Mucosa of descending colon (tissue), 3 donors: ENCODE measurements at regions not wholly inside any gene's neighbourhood (a gene's known extent, or its start where the extent isn't known, plus 50 kb on each side); places are given as distances from the start of the nearest gene placed in this dataset.

Experiments used
- ATAC-seq: fragments of 200-7000 bp; cut with Tn5 transposase; one replicate; pipeline ENCODE4 v1.9.1; 2020; ENCODE audit warnings: mild to moderate bottlenecking, moderate library complexity
- DNase-seq, 3 donors: peaks; one replicate each; pipeline ENCODE4 v3.0.0-alpha.2; 2020
- H3K36me3 ChIP-seq: fragments of 200-600 bp; one replicate; pipeline ENCODE4 v1.8.0; 2021; ENCODE audit warnings: low read depth, mild to moderate bottlenecking
- H3K4me1 ChIP-seq: fragments of 200-600 bp; one replicate; pipeline ENCODE4 v1.8.0; 2021; ENCODE audit warnings: low read depth, mild to moderate bottlenecking
- H3K4me3 ChIP-seq: fragments of 200-600 bp; one replicate; pipeline ENCODE4 v1.8.0; 2021; ENCODE audit warnings: mild to moderate bottlenecking
- H3K9me3 ChIP-seq: fragments of 200-600 bp; one replicate; pipeline ENCODE4 v1.8.0; 2021; ENCODE audit warnings: mild to moderate bottlenecking
- intact Hi-C, 2 donors: fragments of 100-400 bp; cut with DNase I in 1 of 2; cut with micrococcal nuclease in 1 of 2; formaldehyde crosslinking; loops; one replicate each; pipeline versions ENCODE4 v1.11.0 to v1.11.1; 2022; cut with DNase I, micrococcal nuclease
- TF ChIP-seq, protein P1 (sequence below): fragments of 200-600 bp; IDR thresholded peaks from one replicate; pipeline ENCODE4 v1.8.0; 2022; ENCODE audit warnings: antibody characterized with exemption, mild to moderate bottlenecking
- donor health status: DM: no; HTN: no; CAD: no; lungs with moderate emphysema.
- donor health status: DM: no; HTN: no; CAD: no.
- donor health status: DM: no; HTN: yes; CAD: no.

DNA sequence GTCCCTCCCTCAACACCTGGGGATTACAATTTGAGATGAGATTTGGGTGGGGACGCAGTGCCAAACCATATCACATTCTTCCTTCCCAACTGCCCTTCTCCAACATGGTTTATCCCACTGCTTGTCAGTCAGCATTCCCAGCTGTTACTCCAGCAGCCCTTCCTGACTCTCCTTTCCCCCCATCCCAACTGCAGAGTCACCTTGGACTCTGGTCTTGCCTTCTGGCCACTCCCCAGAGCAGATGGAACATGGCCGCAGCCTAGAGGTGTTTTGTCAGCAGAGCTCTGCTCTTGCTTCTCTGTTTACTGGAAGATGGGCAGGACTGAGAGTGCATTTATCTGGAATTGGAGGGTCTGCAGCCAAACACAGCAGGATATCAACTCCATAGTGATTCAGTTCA lies 51.2 kb upstream of the MEX3C start:
- TF ChIP-seq, protein P1, sequence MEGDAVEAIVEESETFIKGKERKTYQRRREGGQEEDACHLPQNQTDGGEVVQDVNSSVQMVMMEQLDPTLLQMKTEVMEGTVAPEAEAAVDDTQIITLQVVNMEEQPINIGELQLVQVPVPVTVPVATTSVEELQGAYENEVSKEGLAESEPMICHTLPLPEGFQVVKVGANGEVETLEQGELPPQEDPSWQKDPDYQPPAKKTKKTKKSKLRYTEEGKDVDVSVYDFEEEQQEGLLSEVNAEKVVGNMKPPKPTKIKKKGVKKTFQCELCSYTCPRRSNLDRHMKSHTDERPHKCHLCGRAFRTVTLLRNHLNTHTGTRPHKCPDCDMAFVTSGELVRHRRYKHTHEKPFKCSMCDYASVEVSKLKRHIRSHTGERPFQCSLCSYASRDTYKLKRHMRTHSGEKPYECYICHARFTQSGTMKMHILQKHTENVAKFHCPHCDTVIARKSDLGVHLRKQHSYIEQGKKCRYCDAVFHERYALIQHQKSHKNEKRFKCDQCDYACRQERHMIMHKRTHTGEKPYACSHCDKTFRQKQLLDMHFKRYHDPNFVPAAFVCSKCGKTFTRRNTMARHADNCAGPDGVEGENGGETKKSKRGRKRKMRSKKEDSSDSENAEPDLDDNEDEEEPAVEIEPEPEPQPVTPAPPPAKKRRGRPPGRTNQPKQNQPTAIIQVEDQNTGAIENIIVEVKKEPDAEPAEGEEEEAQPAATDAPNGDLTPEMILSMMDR: no peak
- ATAC-seq (no peak), DNase-seq (no peak)
- Histone ChIP-seq H3K9me3 (no peaks in the 10 kb centered on the region), H3K4me3 (no peak overlapping the region), H3K4me1 (no peaks in the 10 kb centered on the region), H3K36me3 (no peaks in the 10 kb centered on the region)
- intact Hi-C loops: no loop called here

DNA sequence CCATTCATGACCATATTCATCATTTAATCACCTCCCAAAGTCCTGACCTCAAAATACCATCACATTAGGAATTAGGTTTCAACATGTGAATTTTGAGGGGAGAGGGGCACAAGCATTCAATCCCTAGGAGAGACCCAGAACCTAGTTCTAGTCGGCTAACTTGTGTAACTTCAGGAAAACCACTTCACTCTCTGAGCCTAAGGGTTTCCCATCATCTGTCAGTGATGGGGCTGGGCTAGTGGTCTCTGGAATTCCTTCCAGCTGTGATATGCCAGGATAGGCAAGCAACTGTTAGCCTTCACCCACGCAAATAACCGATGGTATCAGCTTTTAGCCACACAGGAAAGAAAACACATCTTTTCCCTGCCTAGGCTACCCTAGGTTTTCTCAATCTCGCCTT lies 52.5 kb upstream of the MEX3C start:
- ATAC-seq (no peak), DNase-seq (no peak)
- no peak overlapping the region for H3K4me3 ChIP-seq
- intact Hi-C loops: no loop called here
- H3K4me1 ChIP-seq: no peaks in the 10 kb centered on the region
- TF ChIP-seq, protein P1: no peak
- no peaks in the 10 kb centered on the region for H3K9me3 ChIP-seq
- no peaks in the 10 kb centered on the region for H3K36me3 ChIP-seq

DNA sequence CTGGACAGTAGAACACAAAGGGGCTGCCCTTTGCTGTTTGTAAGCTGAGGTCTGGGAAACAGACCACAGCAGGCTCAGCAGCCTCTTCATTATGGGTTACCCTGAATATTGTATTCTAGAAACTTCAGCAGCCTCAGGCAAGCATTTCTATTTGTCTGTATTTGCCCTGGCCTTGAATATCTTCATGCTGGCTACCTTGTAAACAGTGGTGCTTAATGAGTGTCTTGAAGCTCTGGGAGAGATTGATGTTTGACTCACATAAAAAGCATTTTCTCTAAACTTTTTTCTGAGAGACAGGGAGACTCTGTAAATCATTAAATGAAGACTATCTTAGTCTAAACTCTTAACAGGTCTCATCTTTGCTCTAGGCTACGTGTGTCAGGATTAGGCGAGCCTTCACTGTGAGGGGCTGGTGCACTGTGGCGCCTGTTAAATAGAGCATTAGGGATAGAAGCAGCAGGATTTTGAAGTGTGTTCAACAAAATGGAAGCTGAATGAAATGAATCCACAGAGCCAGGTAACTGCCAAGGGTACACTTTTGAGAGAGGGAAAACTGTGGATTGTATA lies 53.1 kb upstream of the MEX3C start:
- intact Hi-C loops: no loop called here
- no peak for DNase-seq
- Histone ChIP-seq H3K36me3 (no peaks in the 10 kb centered on the region), H3K4me3 (no peak overlapping the region), H3K4me1 (no peaks in the 10 kb centered on the region), H3K9me3 (no peaks in the 10 kb centered on the region)
- no peak for ATAC-seq
- TF ChIP-seq, protein P1: no peak

DNA sequence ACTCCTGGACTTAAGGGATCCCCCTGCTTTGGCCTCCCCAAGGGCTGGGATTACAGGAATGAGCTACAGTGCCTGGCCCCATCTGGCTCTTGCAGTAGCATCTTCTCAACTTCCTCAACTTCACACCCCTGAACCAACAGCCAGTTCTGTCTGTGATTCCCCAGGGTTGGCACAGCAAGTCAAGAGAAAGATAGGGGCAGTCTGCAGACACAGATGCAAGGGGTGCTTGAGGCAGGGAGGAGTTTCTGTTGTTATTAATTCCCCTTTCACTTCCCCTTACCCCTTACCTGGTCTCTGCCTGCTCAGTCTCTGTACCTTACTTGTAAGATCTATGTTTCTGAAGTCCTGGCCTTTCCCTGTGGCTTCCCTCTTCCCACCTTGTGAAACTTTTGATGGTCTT lies 54.1 kb upstream of the MEX3C start:
- H3K4me3 ChIP-seq: no peak overlapping the region
- intact Hi-C loops: no loop called here
- no peaks in the 10 kb centered on the region for H3K4me1 ChIP-seq
- TF ChIP-seq, protein P1: no peak
- peak; percentile 68 for ATAC-seq
- no peak for DNase-seq
- no peaks in the 10 kb centered on the region for H3K9me3 ChIP-seq
- no peaks in the 10 kb centered on the region for H3K36me3 ChIP-seq

DNA sequence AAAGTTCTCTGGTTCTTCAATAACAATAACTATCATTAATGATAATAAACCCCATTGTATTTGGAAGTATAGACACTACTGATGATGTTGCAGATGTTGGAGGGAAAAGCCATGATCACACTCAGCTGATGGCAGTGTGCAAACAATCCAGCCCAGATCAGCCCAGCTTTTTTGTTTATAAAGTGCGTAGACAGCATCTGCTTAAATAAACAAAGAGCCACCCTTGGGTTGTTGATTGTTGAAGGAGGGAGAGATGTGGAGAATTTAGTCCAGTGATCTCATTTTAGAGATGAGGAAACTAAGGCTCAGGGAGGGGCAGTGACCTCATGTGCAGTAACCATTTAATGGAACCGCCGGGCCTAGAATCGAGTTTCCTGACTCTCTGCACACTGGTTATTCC lies 56.0 kb upstream of the MEX3C start:
- intact Hi-C loops: no loop called here
- Histone ChIP-seq H3K4me1 (no peaks in the 10 kb centered on the region), H3K36me3 (no peaks in the 10 kb centered on the region), H3K9me3 (no peaks in the 10 kb centered on the region), H3K4me3 (no peak overlapping the region)
- TF ChIP-seq, protein P1: no peak
- ATAC-seq (no peak), DNase-seq (no peak)

DNA sequence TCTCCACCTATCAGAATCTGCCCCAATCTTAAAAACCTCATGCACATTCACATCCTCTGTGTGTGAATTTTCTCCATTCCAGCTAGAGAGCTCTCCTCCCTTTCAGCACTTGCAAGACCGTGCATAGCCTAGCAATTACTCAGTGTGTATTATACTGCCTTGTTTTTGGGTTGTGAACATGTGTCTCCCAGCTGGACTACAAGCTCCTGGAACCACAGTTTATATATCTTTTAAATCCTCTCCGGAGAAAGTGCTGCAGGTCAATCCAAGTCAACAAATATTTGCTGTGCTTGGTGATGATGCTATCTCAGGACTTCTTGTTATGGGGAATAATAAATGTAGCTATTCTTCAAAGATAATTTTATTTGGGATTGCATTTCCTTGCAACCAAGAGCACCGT lies 58.2 kb upstream of the MEX3C start:
- Histone ChIP-seq H3K4me1 (no peaks in the 10 kb centered on the region), H3K36me3 (no peaks in the 10 kb centered on the region), H3K4me3 (no peak overlapping the region), H3K9me3 (no peaks in the 10 kb centered on the region)
- intact Hi-C loops: no loop called here
- peak in 1 of 3 donors; percentile 4 for DNase-seq
- TF ChIP-seq, protein P1: no peak
- no peak for ATAC-seq
